IMR-90 (cell line): ENCODE measurements at regions not wholly inside any gene's neighbourhood (a gene's known extent, or its start where the extent isn't known, plus 50 kb on each side); places are given as distances from the start of the nearest gene placed in this dataset.

Experiments
- ATAC-seq: fragments of 200-7000 bp; cut with Tn5 transposase; 2 replicates; pipeline ENCODE4 v1.9.1; 2020; ENCODE audit warnings: low read depth, mild to moderate bottlenecking, moderate library complexity
- BruUV-seq: library from RNA; stranded (reverse); fragments of 400-500 nt; replicated peaks from 2 replicates; lab custom pipeline; 2021; lab: Mats Ljungman, UMichigan
- CTCF ChIA-PET: fragments of 300-600 bp; formaldehyde crosslinking; extraction: SDS; loops from one replicate; lab custom pipeline; 2021; ENCODE audit warnings: antibody characterized with exemption; lab: Yijun Ruan, JAX
- POLR2A ChIA-PET: fragments of 300-600 bp; sonication (Branson Sonifier 250); formaldehyde crosslinking; loops from one replicate; lab custom pipeline; 2022; ENCODE audit warnings: antibody characterized with exemption; ENCODE audit not compliant: unreplicated experiment; lab: Charles Lee
- DNase-seq: peaks from one replicate; pipeline ENCODE4 v3.0.0; 2013
- H2AFZ ChIP-seq: replicated peaks from 2 replicates; pipeline ENCODE3; 2013; ENCODE audit warnings: low read length, mild to moderate bottlenecking; ENCODE audit not compliant: poor library complexity
- H2AK5ac ChIP-seq: 2 replicates; pipeline ENCODE4 v1.6.1; 2013; ENCODE audit warnings: low read depth, low read length, inconsistent platforms
- H2AK9ac ChIP-seq: replicated peaks from 2 replicates; pipeline ENCODE3; 2013; ENCODE audit warnings: mild to moderate bottlenecking, low read depth, low read length, moderate library complexity; ENCODE audit not compliant: poor library complexity
- H2BK120ac ChIP-seq: 2 replicates; pipeline ENCODE4 v1.6.1; 2013; ENCODE audit warnings: low read depth, low read length, inconsistent platforms
- H2BK15ac ChIP-seq: 3 replicates; pipeline ENCODE4 v1.6.1; 2013; ENCODE audit warnings: low read depth, low read length, inconsistent platforms
- H2BK20ac ChIP-seq: 2 replicates; pipeline ENCODE4 v1.6.1; 2013; ENCODE audit warnings: low read depth, mild to moderate bottlenecking, inconsistent platforms, low read length, moderate library complexity
- H2BK5ac ChIP-seq: 2 replicates; pipeline ENCODE4 v1.6.1; 2013; ENCODE audit warnings: mild to moderate bottlenecking, low read depth, low read length, inconsistent platforms; ENCODE audit not compliant: poor library complexity, severe bottlenecking
- H3K14ac ChIP-seq: replicated peaks from 2 replicates; pipeline ENCODE4 v1.6.1; 2013; ENCODE audit warnings: low read depth, low read length, inconsistent platforms
- H3K18ac ChIP-seq: 2 replicates; pipeline ENCODE4 v1.6.1; 2013; ENCODE audit warnings: low read depth, low read length, control low read depth
- H3K23ac ChIP-seq: 2 replicates; pipeline ENCODE4 v1.6.1; 2013; ENCODE audit warnings: low read depth, low read length, inconsistent platforms
- H3K27ac ChIP-seq: 2 replicates; pipeline ENCODE4 v1.5.1; 2013; ENCODE audit warnings: mild to moderate bottlenecking, control low read depth, low read length; ENCODE audit not compliant: insufficient read depth
- H3K27me3 ChIP-seq: 2 replicates; pipeline ENCODE4 v1.6.1; 2013; ENCODE audit warnings: low read length; ENCODE audit not compliant: control insufficient read depth, insufficient read depth
- H3K36me3 ChIP-seq: 2 replicates; pipeline ENCODE4 v1.6.1; 2013; ENCODE audit warnings: low read length, mixed read lengths; ENCODE audit not compliant: control insufficient read depth, insufficient read depth
- H3K4ac ChIP-seq: 2 replicates; pipeline ENCODE4 v1.6.1; 2013; ENCODE audit warnings: low read depth, low read length, inconsistent platforms
- H3K4me1 ChIP-seq: 2 replicates; pipeline ENCODE4 v1.6.1; 2013; ENCODE audit warnings: low read length, mixed read lengths; ENCODE audit not compliant: control insufficient read depth, insufficient read depth
- H3K4me2 ChIP-seq: 2 replicates; pipeline ENCODE4 v1.6.1; 2013; ENCODE audit warnings: low read depth, mild to moderate bottlenecking, control low read depth, low read length, moderate library complexity
- H3K4me3 ChIP-seq: 2 replicates; pipeline ENCODE4 v1.5.1; 2013; ENCODE audit warnings: low read depth, mild to moderate bottlenecking, control low read depth, low read length, moderate library complexity; ENCODE audit not compliant: insufficient read depth
- H3K56ac ChIP-seq: 2 replicates; pipeline ENCODE4 v1.6.1; 2013; ENCODE audit warnings: low read length, inconsistent platforms; ENCODE audit not compliant: insufficient read depth; ENCODE audit errors: extremely low read depth
- H3K79me1 ChIP-seq, 2 experiments: 2 replicates each; pipeline ENCODE4 v1.6.1; 2013; ENCODE audit warnings: low read length in 2 of 2, inconsistent platforms in 1 of 2, low read depth in 1 of 2
- H3K9ac ChIP-seq: 2 replicates; pipeline ENCODE4 v1.6.1; 2013; ENCODE audit warnings: low read depth, low read length, control low read depth
- H3K9me1 ChIP-seq: 2 replicates; pipeline ENCODE4 v1.6.1; 2013; ENCODE audit warnings: low read length, inconsistent platforms; ENCODE audit not compliant: insufficient read depth
- H3K9me3 ChIP-seq: 2 replicates; pipeline ENCODE4 v1.6.1; 2013; ENCODE audit warnings: low read length; ENCODE audit not compliant: control insufficient read depth, insufficient read depth
- H4K20me1 ChIP-seq: 2 replicates; pipeline ENCODE4 v1.6.1; 2013; ENCODE audit warnings: low read length, inconsistent platforms; ENCODE audit not compliant: insufficient read depth
- H4K5ac ChIP-seq: 2 replicates; pipeline ENCODE4 v1.6.1; 2013; ENCODE audit warnings: mild to moderate bottlenecking, low read depth, low read length, control low read depth
- H4K8ac ChIP-seq, 2 experiments: 2 replicates each; pipeline ENCODE4 v1.6.1; 2013; ENCODE audit warnings: low read depth in 2 of 2, low read length in 2 of 2, control low read depth in 1 of 2, inconsistent platforms in 1 of 2
- H4K91ac ChIP-seq: 2 replicates; pipeline ENCODE4 v1.6.1; 2013; ENCODE audit warnings: low read depth, low read length, inconsistent platforms; ENCODE audit not compliant: insufficient read depth
- BHLHE40 ChIP-seq: fragments of 150-350 bp; IDR thresholded peaks from 2 replicates; pipeline ENCODE4 v1.6.1; 2016; ENCODE audit warnings: mild to moderate bottlenecking, low read depth, low read length
- CHD1 ChIP-seq: IDR thresholded peaks from 2 replicates; pipeline ENCODE4 v1.6.1; 2012; ENCODE audit warnings: low read depth, low read length, improper control_type of control experiment
- MXI1 ChIP-seq: IDR thresholded peaks from 2 replicates; pipeline ENCODE4 v1.6.1; 2012; ENCODE audit warnings: low read depth, mild to moderate bottlenecking, low read length, moderate library complexity, borderline replicate concordance
- NFE2L2 ChIP-seq: fragments of 150-350 bp; IDR thresholded peaks from 2 replicates; pipeline ENCODE4 v1.6.1; 2016; ENCODE audit warnings: low read depth, mild to moderate bottlenecking, low read length
- POLR2A ChIP-seq: IDR thresholded peaks from 2 replicates; pipeline ENCODE4 v1.6.1; 2012; ENCODE audit warnings: mild to moderate bottlenecking, low read depth, low read length
- RCOR1 ChIP-seq: IDR thresholded peaks from 2 replicates; pipeline ENCODE4 v1.6.1; 2012; ENCODE audit warnings: mild to moderate bottlenecking, low read length, improper control_type of control experiment; ENCODE audit not compliant: insufficient replicate concordance
- RFX5 ChIP-seq: IDR thresholded peaks from 2 replicates; pipeline ENCODE4 v1.8.0; 2012; ENCODE audit warnings: low read depth, mild to moderate bottlenecking, low read length, moderate library complexity
- SMC3 ChIP-seq: fragments of 150-350 bp; IDR thresholded peaks from 2 replicates; pipeline ENCODE4 v1.6.1; 2016; ENCODE audit warnings: low read depth, mild to moderate bottlenecking, antibody characterized with exemption, low read length, moderate library complexity
- WGBS, 2 experiments: methylation state at CpG; one replicate each; pipeline versions ENCODE4 v1.1.5 to v1.1.7; 2013; ENCODE audit warnings: missing lambda C conversion rate in 2 of 2; ENCODE audit not compliant: insufficient read length in 1 of 2; ENCODE audit errors: extremely low coverage in 2 of 2; 5-methylcytosine and 5-hydroxymethylcytosine counted together
- dilution Hi-C: fragments of 300-500 bp; cut with HindIII; formaldehyde crosslinking; loops from one replicate; pipeline ENCODE4 v1.14.3; 2018; ENCODE audit warnings: low sequenced_read_pairs; ENCODE audit not compliant: unreplicated experiment
- in situ Hi-C: fragments of 300-500 bp; cut with MboI; formaldehyde crosslinking; loops from 3 replicates; pipeline ENCODE4 v1.14.3; 2019; ENCODE audit warnings: low sequenced_read_pairs, inconsistent platforms, mixed read lengths
- intact Hi-C: fragments of 100-400 bp; cut with micrococcal nuclease; formaldehyde crosslinking; loops from 2 replicates; pipeline ENCODE4 v1.10.0; 2022
- TF ChIP-seq, protein P1 (sequence below): fragments of 150-350 bp; IDR thresholded peaks from 2 replicates; pipeline ENCODE4 v1.6.1; 2016; ENCODE audit warnings: low read depth, mild to moderate bottlenecking, low read length, moderate library complexity, borderline replicate concordance

DNA sequence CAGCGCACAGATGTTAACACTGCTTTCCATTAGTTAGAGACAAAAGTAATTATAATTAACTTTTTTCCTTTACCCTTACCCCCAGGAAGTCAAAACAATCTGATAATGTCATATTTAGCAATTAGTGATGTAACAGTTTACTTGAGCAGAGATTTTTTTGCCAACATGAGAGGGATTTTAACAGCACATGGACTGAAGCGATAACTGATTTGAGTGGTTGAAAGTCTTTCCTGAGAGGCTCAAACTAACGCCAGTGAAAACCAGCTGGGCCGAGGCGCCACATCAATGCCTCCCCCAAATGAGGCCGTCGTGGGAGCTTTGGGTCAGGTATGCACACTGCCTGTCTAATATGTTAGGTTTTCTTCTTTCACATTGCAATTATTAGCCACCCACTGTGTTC, 469.9 kb upstream of the SMIM21 start:
- H2BK5ac ChIP-seq: no peak overlapping the region
- intact Hi-C loops: no loop called here
- no peak overlapping the region for H2AK9ac ChIP-seq
- CTCF ChIA-PET: no interaction called here
- BruUV-seq: no TSS peak
- in situ Hi-C loops: no loop called here
- TF ChIP-seq MXI1 (no peak), RCOR1 (no peak), POLR2A (no peak), NFE2L2 (no peak), SMC3 (no peak), RFX5 (no peak), CHD1 (no peak), BHLHE40 (no peak)
- TF ChIP-seq, protein P1, sequence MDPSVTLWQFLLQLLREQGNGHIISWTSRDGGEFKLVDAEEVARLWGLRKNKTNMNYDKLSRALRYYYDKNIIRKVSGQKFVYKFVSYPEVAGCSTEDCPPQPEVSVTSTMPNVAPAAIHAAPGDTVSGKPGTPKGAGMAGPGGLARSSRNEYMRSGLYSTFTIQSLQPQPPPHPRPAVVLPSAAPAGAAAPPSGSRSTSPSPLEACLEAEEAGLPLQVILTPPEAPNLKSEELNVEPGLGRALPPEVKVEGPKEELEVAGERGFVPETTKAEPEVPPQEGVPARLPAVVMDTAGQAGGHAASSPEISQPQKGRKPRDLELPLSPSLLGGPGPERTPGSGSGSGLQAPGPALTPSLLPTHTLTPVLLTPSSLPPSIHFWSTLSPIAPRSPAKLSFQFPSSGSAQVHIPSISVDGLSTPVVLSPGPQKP: no peak
- DNase-seq (no peak), ATAC-seq (no peak)
- H4K8ac ChIP-seq: no peak overlapping the region
- no peaks in the 10 kb centered on the region for H3K4me1 ChIP-seq
- H3K36me3 ChIP-seq: no peaks in the 10 kb centered on the region
- no peak overlapping the region for H3K14ac ChIP-seq
- H4K91ac ChIP-seq: no peak overlapping the region
- POLR2A ChIA-PET: no interaction called here
- dilution Hi-C loops: no loop called here
- H3K9me3 ChIP-seq: peaks cover 7% of the 10 kb centered on the region
- H3K56ac ChIP-seq: no peak overlapping the region
- H3K4me2 ChIP-seq: no peak overlapping the region
- H2BK15ac ChIP-seq: no peak overlapping the region
- no peak overlapping the region for H2BK20ac ChIP-seq
- no peak overlapping the region for H3K23ac ChIP-seq
- H3K18ac ChIP-seq: no peak overlapping the region
- H4K5ac ChIP-seq: no peak overlapping the region
- H3K27me3 ChIP-seq: no peaks in the 10 kb centered on the region
- no peak overlapping the region for H3K4ac ChIP-seq
- H2AFZ ChIP-seq: no peak overlapping the region
- H4K20me1 ChIP-seq: no peaks in the 10 kb centered on the region
- no peak overlapping the region for H2BK120ac ChIP-seq
- no peak overlapping the region for H2AK5ac ChIP-seq
- H3K79me1 ChIP-seq: no peaks in the 10 kb centered on the region
- no peak overlapping the region for H3K27ac ChIP-seq
- H3K9ac ChIP-seq: no peak overlapping the region
- WGBS, 2 experiments: 20% methylated on average over 2 of the region's 7 CpGs; no CpG with 5 or more reads in 1 of the 2 experiments
- no peak overlapping the region for H3K4me3 ChIP-seq
- no peaks in the 10 kb centered on the region for H3K9me1 ChIP-seq
